K562 (cell line): ENCODE measurements at regions not wholly inside any gene's neighbourhood (a gene's known extent, or its start where the extent isn't known, plus 50 kb on each side); places are given as distances from the start of the nearest gene placed in this dataset.

Experiments used
- ATAC-seq: fragments of 200-7000 bp; cut with Tn5 transposase; 3 replicates; pipeline ENCODE4 v1.9.1; 2020; ENCODE audit warnings: moderate library complexity
- BruUV-seq: library from RNA; stranded (reverse); fragments of 400-500 nt; replicated peaks from 2 replicates; lab custom pipeline; 2021; lab: Mats Ljungman, UMichigan
- CTCF ChIA-PET: fragments of 300-600 bp; formaldehyde crosslinking; extraction: SDS; loops from one replicate; lab custom pipeline; 2021; ENCODE audit warnings: low intra/inter-chr PET ratio; lab: Yijun Ruan, JAX
- POLR2A ChIA-PET: fragments of 300-600, 350-650 bp; sonication (Branson Sonifier 250); formaldehyde crosslinking; extraction: SDS; loops from one replicate; lab custom pipeline; 2021; ENCODE audit warnings: antibody characterized with exemption, inconsistent platforms; lab: Yijun Ruan, JAX
- DNase-seq, 4 experiments: peaks; one replicate each; pipeline versions ENCODE4 v3.0.0 to v3.0.0-alpha.2; 2011 to 2018; ENCODE audit warnings: low spot score in 3 of 4, mixed read lengths in 3 of 4; ENCODE audit errors: extremely low read depth in 1 of 4
- FAIRE-seq: peaks from 2 replicates; lab custom pipeline; 2011; peaks lifted over from hg19 to GRCh38; lab: Jason Lieb, UNC
- H2AFZ ChIP-seq: 2 replicates; pipeline ENCODE4 v1.6.0; 2011; ENCODE audit warnings: low read depth, low read length, control low read depth, inconsistent platforms
- H3K27ac ChIP-seq: fragments of 200-600 bp; 3 replicates; pipeline ENCODE4 v1.8.0; 2011; ENCODE audit warnings: low read depth, mild to moderate bottlenecking, control low read depth, inconsistent platforms, low read length, moderate library complexity, mixed read lengths; ENCODE audit errors: extremely low read depth
- H3K27me3 ChIP-seq, 2 experiments: fragments of 300-600 bp in 1 of 2; 2 replicates in 1 of 2; 3 replicates in 1 of 2; pipeline versions ENCODE4 v1.6.0 to v1.8.0; 2011; ENCODE audit warnings: inconsistent platforms in 2 of 2, low read length in 2 of 2, mild to moderate bottlenecking in 1 of 2, mixed read lengths in 1 of 2, moderate library complexity in 1 of 2; ENCODE audit not compliant: control insufficient read depth in 2 of 2, insufficient read depth in 2 of 2
- H3K36me3 ChIP-seq: fragments of 300-600 bp; 3 replicates; pipeline ENCODE4 v1.8.0; 2011; ENCODE audit warnings: mild to moderate bottlenecking, low read length, inconsistent platforms; ENCODE audit not compliant: control insufficient read depth, insufficient read depth
- H3K4me1 ChIP-seq, 2 experiments: fragments of 200-600 bp in 1 of 2; replicated peaks in 1 of 2; 2 replicates in 1 of 2; 3 replicates in 1 of 2; pipeline versions ENCODE4 v1.5.1 to v1.8.0; 2011; ENCODE audit warnings: inconsistent platforms in 2 of 2, low read length in 2 of 2, mild to moderate bottlenecking in 1 of 2, mixed read lengths in 1 of 2, moderate library complexity in 1 of 2; ENCODE audit not compliant: control insufficient read depth in 2 of 2, insufficient read depth in 2 of 2
- H3K4me2 ChIP-seq: 2 replicates; pipeline ENCODE4 v1.6.1; 2011; ENCODE audit warnings: low read length, control low read depth, inconsistent platforms, mixed read lengths; ENCODE audit not compliant: insufficient read depth
- H3K4me3 ChIP-seq: fragments of 200-600 bp; sonication (generic), shearing (Covaris generic); 2 replicates; pipeline ENCODE4 v1.5.1; 2016; ENCODE audit warnings: control low read depth, inconsistent platforms
- H3K79me2 ChIP-seq: fragments of 200-600 bp; 3 replicates; pipeline ENCODE4 v1.8.0; 2011; ENCODE audit warnings: low read length, inconsistent platforms; ENCODE audit not compliant: control insufficient read depth, insufficient read depth
- H3K9ac ChIP-seq, 2 experiments: 2 replicates each; pipeline versions ENCODE4 v1.6.0 to v1.6.1; 2011; ENCODE audit warnings: low read depth in 2 of 2, low read length in 2 of 2, control low read depth in 1 of 2, inconsistent platforms in 1 of 2, mild to moderate bottlenecking in 1 of 2, mixed read lengths in 1 of 2; ENCODE audit not compliant: insufficient read depth in 1 of 2
- H3K9me1 ChIP-seq: one replicate; pipeline ENCODE4 v1.6.0; 2011; ENCODE audit warnings: inconsistent platforms, mild to moderate bottlenecking, low read length, moderate library complexity; ENCODE audit not compliant: control insufficient read depth, insufficient read depth
- H3K9me3 ChIP-seq: replicated peaks from 2 replicates; pipeline ENCODE4 v1.5.1; 2011; ENCODE audit warnings: low read depth, low read length, inconsistent platforms; ENCODE audit not compliant: control insufficient read depth, insufficient read depth
- H4K20me1 ChIP-seq: replicated peaks from 2 replicates; pipeline ENCODE4 v1.6.1; 2011; ENCODE audit warnings: low read length, inconsistent platforms, mixed read lengths; ENCODE audit not compliant: control insufficient read depth, insufficient read depth
- SMAD3 ChIP-seq: fragments of 450-650 bp; formaldehyde crosslinking; conservative IDR thresholded peaks from 2 replicates; pipeline ENCODE4 v1.4.0; 2020; ENCODE audit warnings: mild to moderate bottlenecking
- SUPT5H ChIP-seq: fragments of 450-650 bp; IDR thresholded peaks from 2 replicates; pipeline ENCODE4 v1.6.1; 2016
- TEAD1 ChIP-seq, 2 experiments: fragments of 450-650 bp in 1 of 2; sonication (generic) in 1 of 2; formaldehyde crosslinking; IDR thresholded peaks; 2 replicates each; pipeline versions ENCODE4 v1.4.0 to v1.8.0; 2020 to 2022; ENCODE audit warnings: mild to moderate bottlenecking in 2 of 2, missing genetic modification reagents in 1 of 2
- ZNF124 ChIP-seq: sonication (generic); formaldehyde crosslinking; IDR thresholded peaks from 2 replicates; pipeline ENCODE4 v1.8.1; 2022; ENCODE audit warnings: missing genetic modification reagents
- ZNF24 ChIP-seq: fragments of 450-650 bp; IDR thresholded peaks from 2 replicates; pipeline ENCODE4 v1.6.1; 2016
- ZNF699 ChIP-seq: fragments of 250-450 bp; sonication (Bioruptor Pico); IDR thresholded peaks from 2 replicates; pipeline ENCODE4 v1.8.0; 2021; ENCODE audit warnings: mild to moderate bottlenecking, moderate library complexity; ENCODE audit not compliant: insufficient replicate concordance
- ZNF707 ChIP-seq: fragments of 250-450 bp; sonication (Bioruptor Pico); conservative IDR thresholded peaks from 2 replicates; pipeline ENCODE4 v1.8.0; 2022; ENCODE audit warnings: inconsistent platforms, mild to moderate bottlenecking, moderate library complexity
- WGBS: fragments of 100-300 bp; shearing (Covaris generic); methylation state at CpG from one replicate; pipeline ENCODE4 v1.1.6; 2016; ENCODE audit warnings: low coverage, mixed read lengths; ENCODE audit not compliant: insufficient coverage; ENCODE audit errors: missing lambda C conversion rate; 5-methylcytosine and 5-hydroxymethylcytosine counted together
- in situ Hi-C: fragments of 300-500 bp; cut with MboI; formaldehyde crosslinking; loops from 4 replicates; pipeline ENCODE4 v1.15.0; 2018; ENCODE audit warnings: inconsistent platforms, mixed read lengths
- intact Hi-C: fragments of 100-400 bp; cut with micrococcal nuclease; formaldehyde crosslinking; loops from 2 replicates; pipeline ENCODE4 v1.14.2; 2022
- TF ChIP-seq, protein P1 (sequence below): fragments of 200-600 bp; sonication (generic); IDR thresholded peaks from one replicate; pipeline ENCODE4 v1.6.1; 2012; ENCODE audit warnings: mild to moderate bottlenecking, low read depth, low read length, inconsistent platforms
- TF ChIP-seq, protein P2 (sequence below): sonication (generic); formaldehyde crosslinking; IDR thresholded peaks from 2 replicates; pipeline ENCODE4 v1.8.1; 2023; ENCODE audit warnings: mild to moderate bottlenecking, missing genetic modification reagents

DNA sequence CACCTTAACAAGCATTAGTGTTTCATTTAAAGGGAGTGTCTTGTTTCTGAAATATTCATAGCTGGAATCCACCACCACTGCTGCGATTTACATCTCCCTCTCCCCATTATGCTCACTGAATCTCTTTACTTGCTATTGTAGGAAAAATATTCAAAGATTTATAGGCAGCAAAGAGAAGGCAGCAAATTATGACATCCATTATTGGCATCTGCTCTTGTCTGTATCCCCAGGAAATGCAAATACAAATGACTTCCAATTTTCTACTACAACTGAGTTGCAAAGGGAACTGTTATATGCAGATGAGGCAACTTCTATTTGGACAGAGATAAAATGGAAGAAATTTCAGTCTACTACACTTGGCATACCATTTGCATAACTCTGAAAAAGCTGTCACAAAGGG, 88.4 kb upstream of the PRKD1 start:
- no peaks in the 10 kb centered on the region for H3K27me3 ChIP-seq
- no peaks in the 10 kb centered on the region for H3K9me1 ChIP-seq
- H3K4me3 ChIP-seq: no peak overlapping the region
- H3K9ac ChIP-seq: no peak overlapping the region
- no peaks in the 10 kb centered on the region for H3K36me3 ChIP-seq
- no peaks in the 10 kb centered on the region for H3K79me2 ChIP-seq
- CTCF ChIA-PET: no interaction called here
- no peaks in the 10 kb centered on the region for H4K20me1 ChIP-seq
- FAIRE-seq (no peak), ATAC-seq (no peak), DNase-seq (no peak)
- no TSS peak for BruUV-seq
- intact Hi-C loops (no loop called here), in situ Hi-C loops (loop anchor here (25.0 kb wide), 1 partner anchor 454 kb away; no protein-coding TSS in a partner anchor)
- H3K27ac ChIP-seq: no peak overlapping the region
- H3K9me3 ChIP-seq: no peaks in the 10 kb centered on the region
- H3K4me1 ChIP-seq: no peaks in the 10 kb centered on the region
- no peak overlapping the region for H2AFZ ChIP-seq
- H3K4me2 ChIP-seq: no peak overlapping the region
- WGBS: 0% methylated on average over 1 of the region's 1 CpG
- POLR2A ChIA-PET: interaction anchor here (0.6 kb wide), 1 partner anchor 8 kb away, joined by 3 read pairs; no protein-coding TSS in a partner anchor
- TF ChIP-seq ZNF24 (no peak), SMAD3 (CRISPR knock-in tag) (no peak), TEAD1 (CRISPR knock-in tag; IDR thresholded peaks at IDR 0.05) (no peak), ZNF699 (no peak), SUPT5H (no peak), ZNF124 (CRISPR knock-in tag) (no peak), ZNF707 (CRISPR knock-in tag) (no peak)
- TF ChIP-seq, protein P1, sequence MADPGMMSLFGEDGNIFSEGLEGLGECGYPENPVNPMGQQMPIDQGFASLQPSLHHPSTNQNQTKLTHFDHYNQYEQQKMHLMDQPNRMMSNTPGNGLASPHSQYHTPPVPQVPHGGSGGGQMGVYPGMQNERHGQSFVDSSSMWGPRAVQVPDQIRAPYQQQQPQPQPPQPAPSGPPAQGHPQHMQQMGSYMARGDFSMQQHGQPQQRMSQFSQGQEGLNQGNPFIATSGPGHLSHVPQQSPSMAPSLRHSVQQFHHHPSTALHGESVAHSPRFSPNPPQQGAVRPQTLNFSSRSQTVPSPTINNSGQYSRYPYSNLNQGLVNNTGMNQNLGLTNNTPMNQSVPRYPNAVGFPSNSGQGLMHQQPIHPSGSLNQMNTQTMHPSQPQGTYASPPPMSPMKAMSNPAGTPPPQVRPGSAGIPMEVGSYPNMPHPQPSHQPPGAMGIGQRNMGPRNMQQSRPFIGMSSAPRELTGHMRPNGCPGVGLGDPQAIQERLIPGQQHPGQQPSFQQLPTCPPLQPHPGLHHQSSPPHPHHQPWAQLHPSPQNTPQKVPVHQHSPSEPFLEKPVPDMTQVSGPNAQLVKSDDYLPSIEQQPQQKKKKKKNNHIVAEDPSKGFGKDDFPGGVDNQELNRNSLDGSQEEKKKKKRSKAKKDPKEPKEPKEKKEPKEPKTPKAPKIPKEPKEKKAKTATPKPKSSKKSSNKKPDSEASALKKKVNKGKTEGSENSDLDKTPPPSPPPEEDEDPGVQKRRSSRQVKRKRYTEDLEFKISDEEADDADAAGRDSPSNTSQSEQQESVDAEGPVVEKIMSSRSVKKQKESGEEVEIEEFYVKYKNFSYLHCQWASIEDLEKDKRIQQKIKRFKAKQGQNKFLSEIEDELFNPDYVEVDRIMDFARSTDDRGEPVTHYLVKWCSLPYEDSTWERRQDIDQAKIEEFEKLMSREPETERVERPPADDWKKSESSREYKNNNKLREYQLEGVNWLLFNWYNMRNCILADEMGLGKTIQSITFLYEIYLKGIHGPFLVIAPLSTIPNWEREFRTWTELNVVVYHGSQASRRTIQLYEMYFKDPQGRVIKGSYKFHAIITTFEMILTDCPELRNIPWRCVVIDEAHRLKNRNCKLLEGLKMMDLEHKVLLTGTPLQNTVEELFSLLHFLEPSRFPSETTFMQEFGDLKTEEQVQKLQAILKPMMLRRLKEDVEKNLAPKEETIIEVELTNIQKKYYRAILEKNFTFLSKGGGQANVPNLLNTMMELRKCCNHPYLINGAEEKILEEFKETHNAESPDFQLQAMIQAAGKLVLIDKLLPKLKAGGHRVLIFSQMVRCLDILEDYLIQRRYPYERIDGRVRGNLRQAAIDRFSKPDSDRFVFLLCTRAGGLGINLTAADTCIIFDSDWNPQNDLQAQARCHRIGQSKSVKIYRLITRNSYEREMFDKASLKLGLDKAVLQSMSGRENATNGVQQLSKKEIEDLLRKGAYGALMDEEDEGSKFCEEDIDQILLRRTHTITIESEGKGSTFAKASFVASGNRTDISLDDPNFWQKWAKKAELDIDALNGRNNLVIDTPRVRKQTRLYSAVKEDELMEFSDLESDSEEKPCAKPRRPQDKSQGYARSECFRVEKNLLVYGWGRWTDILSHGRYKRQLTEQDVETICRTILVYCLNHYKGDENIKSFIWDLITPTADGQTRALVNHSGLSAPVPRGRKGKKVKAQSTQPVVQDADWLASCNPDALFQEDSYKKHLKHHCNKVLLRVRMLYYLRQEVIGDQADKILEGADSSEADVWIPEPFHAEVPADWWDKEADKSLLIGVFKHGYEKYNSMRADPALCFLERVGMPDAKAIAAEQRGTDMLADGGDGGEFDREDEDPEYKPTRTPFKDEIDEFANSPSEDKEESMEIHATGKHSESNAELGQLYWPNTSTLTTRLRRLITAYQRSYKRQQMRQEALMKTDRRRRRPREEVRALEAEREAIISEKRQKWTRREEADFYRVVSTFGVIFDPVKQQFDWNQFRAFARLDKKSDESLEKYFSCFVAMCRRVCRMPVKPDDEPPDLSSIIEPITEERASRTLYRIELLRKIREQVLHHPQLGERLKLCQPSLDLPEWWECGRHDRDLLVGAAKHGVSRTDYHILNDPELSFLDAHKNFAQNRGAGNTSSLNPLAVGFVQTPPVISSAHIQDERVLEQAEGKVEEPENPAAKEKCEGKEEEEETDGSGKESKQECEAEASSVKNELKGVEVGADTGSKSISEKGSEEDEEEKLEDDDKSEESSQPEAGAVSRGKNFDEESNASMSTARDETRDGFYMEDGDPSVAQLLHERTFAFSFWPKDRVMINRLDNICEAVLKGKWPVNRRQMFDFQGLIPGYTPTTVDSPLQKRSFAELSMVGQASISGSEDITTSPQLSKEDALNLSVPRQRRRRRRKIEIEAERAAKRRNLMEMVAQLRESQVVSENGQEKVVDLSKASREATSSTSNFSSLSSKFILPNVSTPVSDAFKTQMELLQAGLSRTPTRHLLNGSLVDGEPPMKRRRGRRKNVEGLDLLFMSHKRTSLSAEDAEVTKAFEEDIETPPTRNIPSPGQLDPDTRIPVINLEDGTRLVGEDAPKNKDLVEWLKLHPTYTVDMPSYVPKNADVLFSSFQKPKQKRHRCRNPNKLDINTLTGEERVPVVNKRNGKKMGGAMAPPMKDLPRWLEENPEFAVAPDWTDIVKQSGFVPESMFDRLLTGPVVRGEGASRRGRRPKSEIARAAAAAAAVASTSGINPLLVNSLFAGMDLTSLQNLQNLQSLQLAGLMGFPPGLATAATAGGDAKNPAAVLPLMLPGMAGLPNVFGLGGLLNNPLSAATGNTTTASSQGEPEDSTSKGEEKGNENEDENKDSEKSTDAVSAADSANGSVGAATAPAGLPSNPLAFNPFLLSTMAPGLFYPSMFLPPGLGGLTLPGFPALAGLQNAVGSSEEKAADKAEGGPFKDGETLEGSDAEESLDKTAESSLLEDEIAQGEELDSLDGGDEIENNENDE: no peak
- TF ChIP-seq, protein P2, sequence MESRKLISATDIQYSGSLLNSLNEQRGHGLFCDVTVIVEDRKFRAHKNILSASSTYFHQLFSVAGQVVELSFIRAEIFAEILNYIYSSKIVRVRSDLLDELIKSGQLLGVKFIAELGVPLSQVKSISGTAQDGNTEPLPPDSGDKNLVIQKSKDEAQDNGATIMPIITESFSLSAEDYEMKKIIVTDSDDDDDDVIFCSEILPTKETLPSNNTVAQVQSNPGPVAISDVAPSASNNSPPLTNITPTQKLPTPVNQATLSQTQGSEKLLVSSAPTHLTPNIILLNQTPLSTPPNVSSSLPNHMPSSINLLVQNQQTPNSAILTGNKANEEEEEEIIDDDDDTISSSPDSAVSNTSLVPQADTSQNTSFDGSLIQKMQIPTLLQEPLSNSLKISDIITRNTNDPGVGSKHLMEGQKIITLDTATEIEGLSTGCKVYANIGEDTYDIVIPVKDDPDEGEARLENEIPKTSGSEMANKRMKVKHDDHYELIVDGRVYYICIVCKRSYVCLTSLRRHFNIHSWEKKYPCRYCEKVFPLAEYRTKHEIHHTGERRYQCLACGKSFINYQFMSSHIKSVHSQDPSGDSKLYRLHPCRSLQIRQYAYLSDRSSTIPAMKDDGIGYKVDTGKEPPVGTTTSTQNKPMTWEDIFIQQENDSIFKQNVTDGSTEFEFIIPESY (CRISPR knock-in tag): no peak
